ENCODE measurements at regions not wholly inside any gene's neighbourhood (a gene's known extent, or its start where the extent isn't known, plus 50 kb on each side); places are given as distances from the start of the nearest gene placed in this dataset.

DNA sequence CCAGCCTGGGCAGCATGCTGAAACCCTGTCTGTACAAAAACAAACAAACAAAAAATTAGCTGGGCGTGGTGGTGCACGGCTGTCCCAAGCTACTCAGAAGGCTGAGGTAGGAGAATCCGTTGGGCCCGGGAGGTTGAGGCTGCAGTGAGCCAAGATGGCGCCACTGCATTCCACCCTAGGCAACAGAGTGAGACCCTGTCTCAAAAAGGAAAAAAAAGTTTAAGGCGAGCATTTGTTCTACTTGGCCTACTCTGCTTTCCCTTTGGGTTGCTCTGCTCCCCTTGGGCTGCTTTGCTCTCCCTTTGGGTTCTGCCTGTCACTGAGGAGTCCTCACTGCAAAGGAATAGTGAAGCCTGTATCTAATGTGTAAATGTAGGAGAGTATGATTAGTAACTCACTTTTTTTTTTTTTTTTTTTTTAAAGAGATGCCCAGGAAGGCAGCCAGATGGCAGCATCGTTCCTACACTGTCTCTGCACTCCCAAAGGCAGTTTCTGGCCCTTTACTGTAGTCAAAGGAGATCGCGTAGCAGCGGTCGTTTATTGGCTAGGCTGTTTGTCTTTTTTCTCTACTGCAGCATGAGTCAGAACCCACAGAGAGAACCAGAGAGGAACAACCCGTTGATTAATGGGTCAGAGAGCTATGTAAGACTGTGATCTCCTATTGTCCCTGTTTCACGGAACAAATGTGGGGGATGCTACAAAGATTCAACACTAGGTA is 118.3 kb upstream of the CWC22 start:
- peak; percentile 80 for TF ChIP-seq CTCF (conservative IDR thresholded peaks at IDR 0.05; ENCODE audit: low read depth, low read length)
- TF ChIP-seq EZH2phosphoT487 (IDR thresholded peaks at IDR 0.05; ENCODE audit: borderline replicate concordance, low read length), result no peak
- TF ChIP-seq EZH2 (IDR thresholded peaks at IDR 0.05; ENCODE audit: low read length, unreplicated experiment), result no peak
